HCT116 (cell line): ENCODE measurements at regions not wholly inside any gene's neighbourhood (a gene's known extent, or its start where the extent isn't known, plus 50 kb on each side); places are given as distances from the start of the nearest gene placed in this dataset.

Experiments
- ATAC-seq: fragments of 200-7000 bp; cut with Tn5 transposase; 2 replicates; pipeline ENCODE4 v1.9.1; 2020; ENCODE audit warnings: mild to moderate bottlenecking, moderate library complexity
- BruUV-seq: library from RNA; stranded (reverse); fragments of 400-500 nt; replicated peaks from 2 replicates; lab custom pipeline; 2021; lab: Mats Ljungman, UMichigan
- CTCF ChIA-PET: fragments of 300-600 bp; sonication (Branson Sonifier 250); formaldehyde crosslinking; loops from one replicate; lab custom pipeline; 2021; ENCODE audit warnings: antibody characterized with exemption; lab: Charles Lee
- POLR2A ChIA-PET: fragments of 300-600, 350-600 bp; sonication (Branson Sonifier 250); formaldehyde crosslinking; loops from one replicate; lab custom pipeline; 2021; ENCODE audit warnings: antibody characterized with exemption; lab: Charles Lee
- RAD21 ChIA-PET, 2 experiments: fragments of 300-600 bp; sonication (Branson Sonifier 250); formaldehyde crosslinking; loops; one replicate each; lab custom pipeline; 2023; ENCODE audit warnings: low total read pairs in 2 of 2; ENCODE audit not compliant: uncharacterized antibody in 2 of 2, unreplicated experiment in 2 of 2, low non-redundant PET in 1 of 2; lab: Charles Lee
- DNase-seq: peaks from one replicate; pipeline ENCODE4 v3.0.0-alpha.2; 2010; ENCODE audit warnings: low read depth, low spot score
- H2AFZ ChIP-seq: fragments of 200-600 bp; shearing (Covaris generic), sonication (generic); 2 replicates; pipeline ENCODE4 v1.6.1; 2017; ENCODE audit warnings: low read depth, mixed run types, mixed read lengths, antibody characterized with exemption, low read length; ENCODE audit not compliant: poor library complexity, severe bottlenecking
- H3K27ac ChIP-seq: 2 replicates; pipeline ENCODE4 v1.5.1; 2012; ENCODE audit warnings: low read depth, low read length
- H3K27me3 ChIP-seq: fragments of 200-600 bp; sonication (generic); 2 replicates; pipeline ENCODE4 v1.6.1; 2016; ENCODE audit warnings: mixed run types, low read length, mixed read lengths; ENCODE audit not compliant: insufficient read depth
- H3K36me3 ChIP-seq, 2 experiments: fragments of 200-500 bp in 1 of 2; fragments of 200-600 bp in 1 of 2; sonication (Bioruptor generic) in 1 of 2; sonication (generic) in 1 of 2; 2 replicates each; pipeline versions ENCODE4 v1.5.1 to v1.6.1; 2014 to 2016; ENCODE audit warnings: low read length in 2 of 2, inconsistent platforms in 1 of 2, mixed read lengths in 1 of 2, mixed run types in 1 of 2; ENCODE audit not compliant: insufficient read depth in 2 of 2, control insufficient read depth in 1 of 2
- H3K4me1 ChIP-seq, 2 experiments: fragments of 200-600 bp in 1 of 2; sonication (generic) in 1 of 2; 2 replicates each; pipeline versions ENCODE4 v1.5.1 to v1.6.1; 2012 to 2017; ENCODE audit warnings: low read length in 2 of 2, inconsistent platforms in 1 of 2, mild to moderate bottlenecking in 1 of 2, mixed read lengths in 1 of 2, mixed run types in 1 of 2, moderate library complexity in 1 of 2; ENCODE audit not compliant: insufficient read depth in 2 of 2, control insufficient read depth in 1 of 2
- H3K4me2 ChIP-seq: fragments of 200-600 bp; sonication (generic); 2 replicates; pipeline ENCODE4 v1.6.1; 2017; ENCODE audit warnings: mixed run types, low read length, mixed read lengths
- H3K4me3 ChIP-seq, 2 experiments: fragments of 200-600 bp in 1 of 2; sonication (generic) in 1 of 2; replicated peaks in 1 of 2; 2 replicates each; pipeline ENCODE4 v1.5.1; 2011 to 2016; ENCODE audit warnings: low read length in 2 of 2, control low read depth in 1 of 2, low read depth in 1 of 2, mild to moderate bottlenecking in 1 of 2, mixed read lengths in 1 of 2, mixed run types in 1 of 2
- H3K79me2 ChIP-seq: fragments of 200-600 bp; sonication (generic); 2 replicates; pipeline ENCODE4 v1.6.1; 2017; ENCODE audit warnings: mild to moderate bottlenecking, mixed run types, low read length, moderate library complexity, mixed read lengths; ENCODE audit not compliant: insufficient read depth
- H3K9ac ChIP-seq: fragments of 200-600 bp; sonication (generic); 2 replicates; pipeline ENCODE4 v1.6.1; 2016; ENCODE audit warnings: low read length, mixed read lengths
- H3K9me2 ChIP-seq: fragments of 200-600 bp; sonication (generic), shearing (Covaris generic); 2 replicates; pipeline ENCODE4 v1.6.1; 2017; ENCODE audit warnings: mixed run types, mild to moderate bottlenecking, moderate library complexity; ENCODE audit not compliant: insufficient read depth
- H3K9me3 ChIP-seq, 2 experiments: fragments of 200-500 bp in 1 of 2; fragments of 200-600 bp in 1 of 2; sonication (Bioruptor generic) in 1 of 2; sonication (generic) in 1 of 2; 2 replicates each; pipeline ENCODE4 v1.6.1; 2014 to 2017; ENCODE audit warnings: low read length in 2 of 2, mixed read lengths in 2 of 2, inconsistent platforms in 1 of 2, low read depth in 1 of 2, mild to moderate bottlenecking in 1 of 2, mixed run types in 1 of 2, moderate library complexity in 1 of 2; ENCODE audit not compliant: control insufficient read depth in 1 of 2, insufficient read depth in 1 of 2
- H4K20me1 ChIP-seq: fragments of 200-600 bp; sonication (generic), shearing (Covaris generic); 2 replicates; pipeline ENCODE4 v1.6.1; 2017; ENCODE audit warnings: mixed run types, mild to moderate bottlenecking, moderate library complexity; ENCODE audit not compliant: insufficient read depth
- CBX3 ChIP-seq: IDR thresholded peaks from 2 replicates; pipeline ENCODE4 v1.6.1; 2012; ENCODE audit warnings: low read depth
- CTCF ChIP-seq, 3 experiments: fragments of 200-600 bp in 1 of 3; sonication (generic) in 1 of 3; IDR thresholded peaks in 2 of 3; conservative IDR thresholded peaks in 1 of 3; 2 replicates each; pipeline ENCODE4 v1.5.1; 2012 to 2017; ENCODE audit warnings: low read depth in 2 of 3, low read length in 2 of 3, antibody characterized with exemption in 1 of 3, borderline replicate concordance in 1 of 3, control low read depth in 1 of 3, mild to moderate bottlenecking in 1 of 3, mixed read lengths in 1 of 3, mixed run types in 1 of 3, moderate library complexity in 1 of 3; ENCODE audit not compliant: insufficient read depth in 1 of 3
- ELF1 ChIP-seq: IDR thresholded peaks from 2 replicates; pipeline ENCODE4 v1.6.1; 2012; ENCODE audit warnings: low read depth, borderline replicate concordance
- EZH2 ChIP-seq: fragments of 200-600 bp; sonication (generic); IDR thresholded peaks from 2 replicates; pipeline ENCODE4 v1.6.1; 2017; ENCODE audit warnings: antibody characterized with exemption, mixed run types
- FOSL1 ChIP-seq: IDR thresholded peaks from 2 replicates; pipeline ENCODE4 v1.6.1; 2012; ENCODE audit warnings: low read depth
- POLR2A ChIP-seq: IDR thresholded peaks from 2 replicates; pipeline ENCODE4 v1.7.0; 2011; ENCODE audit warnings: borderline replicate concordance; ENCODE audit not compliant: insufficient read depth, insufficient read length; ENCODE audit errors: extremely low read depth
- REST ChIP-seq: IDR thresholded peaks from 2 replicates; pipeline ENCODE4 v1.6.1; 2012; ENCODE audit warnings: low read depth
- SP1 ChIP-seq: IDR thresholded peaks from 2 replicates; pipeline ENCODE4 v1.6.1; 2012; ENCODE audit warnings: low read depth
- TCF7L2 ChIP-seq: IDR thresholded peaks from 2 replicates; pipeline ENCODE4 v1.7.0; 2011; ENCODE audit warnings: borderline replicate concordance, inconsistent platforms; ENCODE audit not compliant: insufficient read depth, insufficient read length; ENCODE audit errors: extremely low read depth
- YY1 ChIP-seq: IDR thresholded peaks from 2 replicates; pipeline ENCODE4 v1.6.1; 2011; ENCODE audit warnings: low read length, low read depth, moderate library complexity, mild to moderate bottlenecking; ENCODE audit not compliant: insufficient replicate concordance; ENCODE audit errors: extremely low read depth
- ZNF274 ChIP-seq: fragments of 200-500 bp; sonication (Bioruptor generic); IDR thresholded peaks from 2 replicates; pipeline ENCODE4 v1.6.1; 2014; ENCODE audit warnings: mild to moderate bottlenecking, low read depth, low read length, inconsistent platforms
- intact Hi-C: fragments of 100-400 bp; cut with micrococcal nuclease; formaldehyde crosslinking; loops from 2 replicates; pipeline ENCODE4 v1.10.0; 2022
- TF ChIP-seq, protein P1 (sequence below): IDR thresholded peaks from 2 replicates; pipeline ENCODE4 v1.6.1; 2012
- TF ChIP-seq, protein P2 (sequence below): IDR thresholded peaks from 2 replicates; pipeline ENCODE4 v1.6.1; 2011; ENCODE audit warnings: mild to moderate bottlenecking, low read length, moderate library complexity; ENCODE audit not compliant: insufficient replicate concordance; ENCODE audit errors: extremely low read depth

DNA sequence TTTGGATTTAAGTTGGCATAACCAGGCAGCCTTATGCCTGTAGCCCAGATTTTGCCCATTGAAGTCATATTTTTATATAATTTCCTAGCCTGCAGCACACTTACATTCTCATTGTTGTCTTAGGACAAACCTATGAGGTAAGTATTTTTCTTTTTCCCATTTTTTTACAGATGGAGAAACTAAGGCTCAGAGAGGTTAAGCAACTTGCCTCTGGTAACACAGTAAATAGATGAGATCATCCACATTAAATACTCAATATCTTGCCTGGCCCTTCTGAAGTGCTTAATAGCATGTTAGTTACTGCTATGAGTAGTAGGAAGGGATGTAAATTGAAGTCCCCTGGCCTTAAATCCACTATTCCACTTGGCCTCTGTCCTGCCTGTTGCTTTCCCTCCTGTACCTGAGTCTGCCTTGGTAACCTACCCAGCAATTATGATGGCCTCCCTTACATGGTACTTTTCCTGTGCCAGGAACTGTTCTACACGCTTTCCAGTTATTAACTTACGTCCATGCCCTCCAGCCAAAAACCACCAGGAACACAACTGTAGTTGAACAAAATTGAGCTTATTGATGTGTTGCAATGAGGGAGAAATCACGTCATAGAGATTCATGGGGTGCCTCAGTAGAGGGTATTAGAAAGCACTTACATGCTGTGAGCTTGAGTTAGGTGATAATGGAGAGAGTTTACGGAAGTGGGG, 111.6 kb upstream of the FGGY start:
- Histone ChIP-seq H3K9me3 (no peaks in the 10 kb centered on the region), H3K4me2 (no peak overlapping the region), H3K4me3 (no peak overlapping the region), H4K20me1 (no peaks in the 10 kb centered on the region), H3K27ac (no peak overlapping the region), H3K79me2 (no peaks in the 10 kb centered on the region), H3K4me1 (no peaks in the 10 kb centered on the region), H3K9ac (no peak overlapping the region), H2AFZ (no peak overlapping the region), H3K27me3 (no peaks in the 10 kb centered on the region), H3K9me2 (no peaks in the 10 kb centered on the region), H3K36me3 (no peaks in the 10 kb centered on the region)
- CTCF ChIA-PET: no interaction called here
- RAD21 ChIA-PET: no interaction called here
- BruUV-seq: no TSS peak
- POLR2A ChIA-PET: no interaction called here
- no peak for TF ChIP-seq SP1
- no peak for TF ChIP-seq ELF1
- no peak for TF ChIP-seq ZNF274
- no peak for TF ChIP-seq POLR2A
- TF ChIP-seq EZH2: no peak
- TF ChIP-seq, protein P1, sequence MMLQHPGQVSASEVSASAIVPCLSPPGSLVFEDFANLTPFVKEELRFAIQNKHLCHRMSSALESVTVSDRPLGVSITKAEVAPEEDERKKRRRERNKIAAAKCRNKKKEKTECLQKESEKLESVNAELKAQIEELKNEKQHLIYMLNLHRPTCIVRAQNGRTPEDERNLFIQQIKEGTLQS: no peak
- TF ChIP-seq REST: no peak
- TF ChIP-seq, protein P2, sequence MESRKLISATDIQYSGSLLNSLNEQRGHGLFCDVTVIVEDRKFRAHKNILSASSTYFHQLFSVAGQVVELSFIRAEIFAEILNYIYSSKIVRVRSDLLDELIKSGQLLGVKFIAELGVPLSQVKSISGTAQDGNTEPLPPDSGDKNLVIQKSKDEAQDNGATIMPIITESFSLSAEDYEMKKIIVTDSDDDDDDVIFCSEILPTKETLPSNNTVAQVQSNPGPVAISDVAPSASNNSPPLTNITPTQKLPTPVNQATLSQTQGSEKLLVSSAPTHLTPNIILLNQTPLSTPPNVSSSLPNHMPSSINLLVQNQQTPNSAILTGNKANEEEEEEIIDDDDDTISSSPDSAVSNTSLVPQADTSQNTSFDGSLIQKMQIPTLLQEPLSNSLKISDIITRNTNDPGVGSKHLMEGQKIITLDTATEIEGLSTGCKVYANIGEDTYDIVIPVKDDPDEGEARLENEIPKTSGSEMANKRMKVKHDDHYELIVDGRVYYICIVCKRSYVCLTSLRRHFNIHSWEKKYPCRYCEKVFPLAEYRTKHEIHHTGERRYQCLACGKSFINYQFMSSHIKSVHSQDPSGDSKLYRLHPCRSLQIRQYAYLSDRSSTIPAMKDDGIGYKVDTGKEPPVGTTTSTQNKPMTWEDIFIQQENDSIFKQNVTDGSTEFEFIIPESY: no peak
- no peak for TF ChIP-seq CTCF (IDR thresholded peaks at IDR 0.05 in 2 of 3, conservative IDR thresholded peaks at IDR 0.05 in 1 of 3; ENCODE audit: borderline replicate concordance in 1 of 3, insufficient read depth in 1 of 3, low read depth in 2 of 3, low read length in 2 of 3)
- no peak for TF ChIP-seq TCF7L2
- no peak for TF ChIP-seq YY1
- no peak for TF ChIP-seq CBX3
- no peak for TF ChIP-seq FOSL1
- ATAC-seq (no peak), DNase-seq (no peak)
- intact Hi-C loops: no loop called here
